GM12891 (cell line): ENCODE measurements at regions not wholly inside any gene's neighbourhood (a gene's known extent, or its start where the extent isn't known, plus 50 kb on each side); places are given as distances from the start of the nearest gene placed in this dataset.

Experiments
- PAX5 ChIP-seq: IDR thresholded peaks from 2 replicates; pipeline ENCODE4 v1.6.1; 2011; ENCODE audit warnings: low read length, moderate library complexity, mild to moderate bottlenecking; ENCODE audit not compliant: insufficient read depth, severe bottlenecking
- POLR2AphosphoS5 ChIP-seq: IDR thresholded peaks from 2 replicates; pipeline ENCODE4 v1.6.1; 2011; ENCODE audit warnings: low read depth, low read length, control low read depth

GRCh38 chr9:115423646-115424045 lies 305.7 kb upstream of the TNC start:
- TF ChIP-seq POLR2AphosphoS5 (no peak), PAX5 (no peak)
